ENCODE measurements at regions not wholly inside any gene's neighbourhood (a gene's known extent, or its start where the extent isn't known, plus 50 kb on each side); places are given as distances from the start of the nearest gene placed in this dataset.

- CTCF ChIA-PET: interaction anchor here (0.6 kb wide), 1 partner anchor 30 kb away, joined by 4 read pairs; no protein-coding TSS in a partner anchor
- no peaks in the 10 kb centered on the region for H3K4me1 Mint-ChIP-seq (ENCODE audit: insufficient read depth, unreplicated experiment)
- no peak for DNase-seq (ENCODE audit: unreplicated experiment)
- H3K9me3 Mint-ChIP-seq (ENCODE audit: unreplicated experiment): no peaks in the 10 kb centered on the region
- POLR2A ChIA-PET: no interaction called here
- H3K27ac Mint-ChIP-seq (ENCODE audit: low read depth, unreplicated experiment): no peak overlapping the region
- BruUV-seq (replicated peaks): no TSS peak
- intact Hi-C loops (cut with micrococcal nuclease): no loop called here
- no peak overlapping the region for H3K4me3 Mint-ChIP-seq (ENCODE audit: unreplicated experiment)
- no peaks in the 10 kb centered on the region for H3K36me3 Mint-ChIP-seq (ENCODE audit: insufficient read depth, unreplicated experiment)
- TF ChIP-seq, protein P1, sequence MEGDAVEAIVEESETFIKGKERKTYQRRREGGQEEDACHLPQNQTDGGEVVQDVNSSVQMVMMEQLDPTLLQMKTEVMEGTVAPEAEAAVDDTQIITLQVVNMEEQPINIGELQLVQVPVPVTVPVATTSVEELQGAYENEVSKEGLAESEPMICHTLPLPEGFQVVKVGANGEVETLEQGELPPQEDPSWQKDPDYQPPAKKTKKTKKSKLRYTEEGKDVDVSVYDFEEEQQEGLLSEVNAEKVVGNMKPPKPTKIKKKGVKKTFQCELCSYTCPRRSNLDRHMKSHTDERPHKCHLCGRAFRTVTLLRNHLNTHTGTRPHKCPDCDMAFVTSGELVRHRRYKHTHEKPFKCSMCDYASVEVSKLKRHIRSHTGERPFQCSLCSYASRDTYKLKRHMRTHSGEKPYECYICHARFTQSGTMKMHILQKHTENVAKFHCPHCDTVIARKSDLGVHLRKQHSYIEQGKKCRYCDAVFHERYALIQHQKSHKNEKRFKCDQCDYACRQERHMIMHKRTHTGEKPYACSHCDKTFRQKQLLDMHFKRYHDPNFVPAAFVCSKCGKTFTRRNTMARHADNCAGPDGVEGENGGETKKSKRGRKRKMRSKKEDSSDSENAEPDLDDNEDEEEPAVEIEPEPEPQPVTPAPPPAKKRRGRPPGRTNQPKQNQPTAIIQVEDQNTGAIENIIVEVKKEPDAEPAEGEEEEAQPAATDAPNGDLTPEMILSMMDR (IDR thresholded peaks at IDR 0.05; ENCODE audit: unreplicated experiment): no peak
- peaks cover 15% of the 10 kb centered on the region for H3K27me3 Mint-ChIP-seq (ENCODE audit: insufficient read depth, unreplicated experiment)
Observed at GRCh38 chr22:27181537-27181936, 524.1 kb downstream of the MIAT start.

- ChIA-PET CTCF (interaction anchor here (1.0 kb wide), 1 partner anchor 23 kb away, joined by 3 read pairs; no protein-coding TSS in a partner anchor), POLR2A (no interaction called here)
- Mint-ChIP-seq H3K4me3 (ENCODE audit: unreplicated experiment) (no peak overlapping the region), H3K27ac (ENCODE audit: low read depth, unreplicated experiment) (no peak overlapping the region), H3K9me3 (ENCODE audit: unreplicated experiment) (no peaks in the 10 kb centered on the region), H3K27me3 (ENCODE audit: insufficient read depth, unreplicated experiment) (no peaks in the 10 kb centered on the region), H3K4me1 (ENCODE audit: insufficient read depth, unreplicated experiment) (no peaks in the 10 kb centered on the region), H3K36me3 (ENCODE audit: insufficient read depth, unreplicated experiment) (no peaks in the 10 kb centered on the region)
- no TSS peak for BruUV-seq (replicated peaks)
- TF ChIP-seq, protein P1 (IDR thresholded peaks at IDR 0.05; ENCODE audit: unreplicated experiment): no peak
- intact Hi-C loops (cut with micrococcal nuclease): no loop called here
- no peak for DNase-seq (ENCODE audit: unreplicated experiment)
Observed at GRCh38 chr22:27183474-27183873, 526.1 kb downstream of the MIAT start.

- Mint-ChIP-seq H3K4me1 (ENCODE audit: insufficient read depth, unreplicated experiment) (no peaks in the 10 kb centered on the region), H3K27ac (ENCODE audit: low read depth, unreplicated experiment) (no peak overlapping the region), H3K9me3 (ENCODE audit: unreplicated experiment) (no peaks in the 10 kb centered on the region), H3K4me3 (ENCODE audit: unreplicated experiment) (no peak overlapping the region), H3K27me3 (ENCODE audit: insufficient read depth, unreplicated experiment) (no peaks in the 10 kb centered on the region), H3K36me3 (ENCODE audit: insufficient read depth, unreplicated experiment) (no peaks in the 10 kb centered on the region)
- no TSS peak for BruUV-seq (replicated peaks)
- TF ChIP-seq, protein P1 (IDR thresholded peaks at IDR 0.05; ENCODE audit: unreplicated experiment): no peak
- ChIA-PET POLR2A (no interaction called here), CTCF (no interaction called here)
- no peak for DNase-seq (ENCODE audit: unreplicated experiment)
- intact Hi-C loops (cut with micrococcal nuclease): no loop called here
Observed at GRCh38 chr22:27185099-27185709, 527.8 kb downstream of the MIAT start.

GRCh38 chr22:27185760-27186302, 528.4 kb downstream of the MIAT start:
- Mint-ChIP-seq H3K9me3 (ENCODE audit: unreplicated experiment) (no peaks in the 10 kb centered on the region), H3K4me3 (ENCODE audit: unreplicated experiment) (no peak overlapping the region), H3K27ac (ENCODE audit: low read depth, unreplicated experiment) (no peak overlapping the region), H3K27me3 (ENCODE audit: insufficient read depth, unreplicated experiment) (no peaks in the 10 kb centered on the region), H3K4me1 (ENCODE audit: insufficient read depth, unreplicated experiment) (no peaks in the 10 kb centered on the region), H3K36me3 (ENCODE audit: insufficient read depth, unreplicated experiment) (no peaks in the 10 kb centered on the region)
- intact Hi-C loops (cut with micrococcal nuclease): no loop called here
- TF ChIP-seq, protein P1 (IDR thresholded peaks at IDR 0.05; ENCODE audit: unreplicated experiment): no peak
- BruUV-seq (replicated peaks): no TSS peak
- ChIA-PET POLR2A (no interaction called here), CTCF (no interaction called here)
- no peak for DNase-seq (ENCODE audit: unreplicated experiment)
